Left hindlimb (tissue), 1 donor: ENCODE measurements at regions not wholly inside any gene's neighbourhood (a gene's known extent, or its start where the extent isn't known, plus 50 kb on each side); places are given as distances from the start of the nearest gene placed in this dataset.

Experiments used
- DNase-seq: peaks from one replicate; pipeline ENCODE4 v3.0.0-alpha.2; 2018

- no peak for DNase-seq
Observed at GRCh38 chr17:72414032-72414396, 293.2 kb downstream of the SOX9 start.

- DNase-seq: no peak
Observed at GRCh38 chr17:72414967-72415853, 294.4 kb downstream of the SOX9 start.

DNA sequence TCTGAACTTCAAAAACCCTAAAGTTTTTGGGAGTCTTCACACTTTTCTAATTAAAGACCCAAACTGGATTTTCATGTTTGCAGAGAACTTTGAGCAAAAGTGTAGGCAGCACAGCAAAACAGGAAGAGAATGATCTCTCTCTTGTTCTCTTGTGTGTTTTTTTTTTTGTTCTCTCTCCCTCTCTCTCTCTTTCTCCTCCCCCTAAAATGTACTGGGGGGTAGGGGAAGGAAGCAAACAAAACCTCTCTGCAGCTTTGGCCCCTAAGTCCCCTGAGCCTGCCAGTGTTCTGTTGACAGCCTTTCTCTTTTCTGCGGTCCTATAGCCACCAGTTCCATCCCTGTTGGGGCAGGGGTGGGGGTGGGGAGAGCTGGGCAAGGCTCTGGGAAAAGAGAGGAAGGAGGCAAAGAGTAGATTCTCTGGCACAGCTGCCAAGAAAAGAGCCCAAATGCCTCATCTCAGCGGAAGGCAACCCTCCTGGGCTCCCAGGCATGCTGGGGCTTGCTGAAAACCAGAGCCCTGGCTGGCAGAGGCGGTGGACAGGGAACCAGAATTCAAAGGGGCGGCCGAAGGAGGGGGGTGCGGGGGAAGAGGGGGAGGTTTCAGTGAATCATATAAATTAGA is 295.3 kb downstream of the SOX9 start:
- DNase-seq: no peak

- no peak for DNase-seq
Observed at GRCh38 chr17:72416905-72417304, 296.1 kb downstream of the SOX9 start.

DNA sequence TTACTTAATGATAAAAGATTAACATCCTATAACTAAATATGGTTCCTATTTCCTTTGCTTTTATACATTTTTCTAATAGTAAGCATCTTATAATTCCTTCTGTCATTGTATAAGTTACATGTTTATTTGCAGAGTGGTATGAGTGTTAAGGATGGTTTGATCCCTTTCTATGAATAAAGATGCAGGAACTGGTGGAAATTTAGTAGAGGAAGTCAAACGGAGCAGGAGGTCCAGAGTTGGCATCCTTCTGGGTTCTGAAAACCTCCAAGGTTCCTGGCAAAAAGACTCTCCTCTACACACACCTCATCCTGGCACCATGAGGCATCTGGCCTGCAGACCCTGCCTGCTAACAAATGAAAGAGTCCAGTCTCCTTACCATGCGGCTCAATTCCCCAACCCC is 296.8 kb downstream of the SOX9 start:
- DNase-seq: no peak

DNA sequence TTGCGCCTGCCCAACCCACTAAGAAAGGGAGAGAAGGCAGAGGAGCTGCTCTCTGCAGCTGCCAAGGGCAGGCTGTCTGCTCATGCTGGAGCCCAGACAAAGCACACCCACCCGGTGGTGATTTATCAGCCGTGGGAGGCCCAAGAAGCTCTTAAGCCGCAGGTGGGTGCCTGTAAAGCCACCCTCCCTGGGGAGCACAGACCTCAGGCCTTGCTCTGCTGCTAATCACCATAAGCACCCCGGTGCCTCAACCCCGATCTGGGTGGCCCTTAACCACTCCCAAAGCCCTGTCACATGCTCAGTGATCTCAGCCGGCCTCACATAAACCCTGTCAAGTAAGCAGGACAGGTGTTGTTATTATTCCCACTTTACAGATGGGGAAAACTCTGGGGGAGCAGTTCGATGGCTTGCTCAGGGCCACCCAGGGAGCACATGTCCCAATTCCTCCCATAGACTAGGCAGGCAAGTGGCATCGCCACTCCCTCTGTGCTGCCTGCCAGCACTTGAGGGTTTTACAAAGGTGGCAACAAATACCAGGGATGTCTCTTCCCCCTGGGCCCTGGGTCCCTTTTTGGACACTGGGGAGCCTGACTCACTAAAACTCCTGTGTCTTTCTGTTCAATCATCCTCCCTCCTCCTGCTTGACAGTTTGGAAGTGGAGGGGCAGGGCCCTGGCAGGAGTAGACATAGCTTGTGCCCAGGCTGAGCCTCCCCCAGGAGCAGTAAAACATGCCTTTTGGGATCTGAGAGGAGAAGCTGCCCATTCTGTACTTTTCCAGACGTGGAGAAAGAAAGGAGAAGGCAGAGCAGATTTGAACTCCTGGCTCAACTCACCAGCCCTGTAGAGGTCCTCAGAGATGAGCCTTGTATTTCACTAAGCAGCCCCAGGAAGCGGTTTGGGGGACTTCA is 299.3 kb downstream of the SOX9 start:
- DNase-seq: peak; percentile 17

DNA sequence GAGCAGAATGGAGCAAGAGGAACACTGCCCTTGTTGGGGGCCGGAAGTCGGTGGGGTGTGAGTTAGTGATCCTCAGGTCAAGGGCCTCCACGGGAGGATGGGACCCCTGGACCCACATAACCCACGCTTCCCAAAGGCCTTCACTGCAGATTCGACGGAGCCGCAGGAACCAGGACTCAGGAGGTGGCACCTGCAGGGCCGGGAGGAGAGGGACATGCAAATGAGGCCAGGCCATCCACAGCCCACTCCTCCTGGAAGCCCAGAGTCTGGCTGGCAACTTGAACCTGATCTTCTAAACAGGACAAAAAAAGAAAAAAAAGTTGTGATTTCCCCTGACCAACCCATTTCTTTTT is 299.9 kb downstream of the SOX9 start:
- DNase-seq: peak; percentile 19

DNA sequence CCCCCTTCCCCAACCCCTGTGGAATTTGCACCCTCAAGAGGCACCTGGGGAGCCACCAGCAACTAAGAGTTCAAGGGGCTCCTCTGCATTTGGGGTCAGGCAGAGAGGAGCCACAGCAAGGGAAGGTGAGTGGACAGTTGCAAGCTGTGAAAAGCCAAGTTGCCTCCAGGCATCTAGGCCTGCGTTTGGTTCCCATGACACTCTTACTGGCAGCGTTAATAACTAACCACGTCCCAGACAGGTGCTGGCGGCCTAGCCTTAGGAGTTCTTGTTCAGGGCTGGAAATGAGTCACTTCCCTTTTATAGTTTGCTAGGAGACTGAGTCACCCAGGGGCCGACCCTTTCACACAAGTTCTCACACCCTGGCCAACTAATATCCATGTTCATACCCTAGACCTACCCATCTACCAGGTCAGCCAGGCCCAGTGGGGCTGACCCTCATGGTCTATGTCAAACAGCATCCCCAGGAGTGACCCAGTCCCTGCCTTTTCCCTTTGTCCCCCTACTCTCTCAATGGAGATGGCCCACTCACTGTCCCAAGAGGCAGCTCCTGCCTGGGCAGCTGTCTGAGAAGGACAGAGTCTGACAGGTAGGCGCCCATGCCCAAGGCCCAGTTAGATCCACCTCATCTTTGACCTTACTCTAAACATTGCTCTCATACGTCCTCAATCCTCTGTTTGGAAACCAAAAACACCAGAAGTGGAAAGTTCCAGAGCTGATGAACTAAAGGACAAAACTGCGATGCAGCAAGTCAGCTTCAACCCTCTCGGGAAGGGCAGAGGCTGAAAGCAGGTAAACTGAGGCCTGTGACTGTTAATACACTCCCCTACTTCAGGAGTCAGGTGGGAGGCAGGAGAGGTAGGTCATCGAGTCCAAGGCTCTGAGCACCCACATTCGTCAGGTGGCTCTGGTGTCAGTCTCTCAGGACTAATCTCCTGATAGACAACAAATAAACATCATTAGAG is 300.6 kb downstream of the SOX9 start:
- peak; percentile 33 for DNase-seq

DNA sequence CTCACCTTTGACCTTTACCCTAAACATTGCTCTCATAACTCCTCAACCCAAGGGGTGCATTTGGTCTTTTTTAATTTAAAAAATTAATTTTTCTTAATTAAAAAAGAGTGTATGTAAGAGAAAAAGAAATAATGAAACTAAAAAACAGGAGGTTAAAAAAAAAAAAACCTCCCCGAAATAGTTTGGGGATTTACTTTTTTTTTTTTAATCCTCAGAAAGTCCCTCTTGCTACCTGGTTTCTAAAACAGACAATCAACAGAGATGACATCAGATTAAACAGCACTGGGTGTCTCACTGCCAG is 301.3 kb downstream of the SOX9 start:
- no peak for DNase-seq

GRCh38 chr17:72422505-72423285 is 301.9 kb downstream of the SOX9 start:
- DNase-seq: peak; percentile 56

- DNase-seq: no peak
Observed at GRCh38 chr17:72423286-72423589, 302.4 kb downstream of the SOX9 start.

- peak; percentile 15 for DNase-seq
Observed at GRCh38 chr17:72423718-72424117, 302.9 kb downstream of the SOX9 start.

DNA sequence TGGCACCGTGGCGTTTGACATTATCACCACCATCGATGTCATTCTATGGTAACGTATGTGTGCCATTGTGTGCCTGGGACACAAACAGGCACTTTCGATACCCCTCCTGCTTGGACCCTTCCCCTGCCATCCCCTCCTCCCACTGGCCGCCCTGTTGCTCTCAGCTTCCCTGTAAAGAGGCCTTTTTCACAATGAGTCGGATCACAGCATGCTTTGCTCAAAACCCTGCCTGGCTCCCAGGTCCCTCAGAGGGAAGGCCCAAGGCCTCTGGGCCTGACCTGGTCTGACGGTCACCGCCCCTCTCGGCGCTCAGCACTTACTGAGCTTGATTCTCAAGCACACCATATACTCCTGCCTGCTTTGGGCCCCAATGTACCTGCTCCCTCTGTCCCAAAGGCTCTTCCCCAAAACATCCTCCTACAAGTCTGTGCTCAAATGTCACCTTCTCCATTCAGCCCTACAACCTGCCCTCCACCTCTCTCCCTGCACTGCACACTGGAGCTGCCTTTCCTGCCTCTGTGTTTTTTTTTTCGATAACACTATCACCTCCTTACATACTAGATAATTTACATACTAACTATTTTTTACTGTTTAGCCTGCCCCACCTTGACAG is 303.8 kb downstream of the SOX9 start:
- DNase-seq: peak; percentile 16

DNA sequence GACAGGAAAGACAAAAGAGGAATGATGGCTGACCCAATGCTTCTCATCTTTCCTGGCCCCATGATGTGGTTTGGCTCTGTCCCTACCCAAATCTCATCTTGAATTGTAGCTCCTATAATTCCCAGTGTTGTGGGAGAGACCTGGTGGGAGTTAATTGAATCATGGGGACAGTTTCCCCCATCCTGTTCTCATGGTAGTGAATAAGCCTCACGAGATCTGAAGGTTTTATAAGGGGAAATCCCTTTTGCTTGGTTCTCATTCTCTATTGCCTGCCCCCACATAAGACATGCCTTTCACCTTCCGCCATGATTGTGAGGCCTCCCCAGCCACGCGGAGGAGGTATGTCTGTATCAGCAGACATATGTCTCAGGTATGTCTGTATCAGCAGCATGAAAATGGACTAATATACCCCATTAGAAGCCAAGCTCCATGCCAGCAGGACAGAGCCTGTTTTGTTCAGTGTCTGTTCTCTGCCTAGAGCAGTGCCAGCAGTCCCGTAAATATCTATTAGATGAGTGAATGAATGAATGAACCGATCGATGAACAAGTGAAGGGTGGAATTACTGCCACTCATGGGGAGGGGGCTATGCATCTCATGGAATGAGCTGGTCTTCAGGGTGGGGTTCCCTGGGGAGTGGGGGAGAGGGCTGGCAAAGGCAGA is 304.4 kb downstream of the SOX9 start:
- DNase-seq: no peak

DNA sequence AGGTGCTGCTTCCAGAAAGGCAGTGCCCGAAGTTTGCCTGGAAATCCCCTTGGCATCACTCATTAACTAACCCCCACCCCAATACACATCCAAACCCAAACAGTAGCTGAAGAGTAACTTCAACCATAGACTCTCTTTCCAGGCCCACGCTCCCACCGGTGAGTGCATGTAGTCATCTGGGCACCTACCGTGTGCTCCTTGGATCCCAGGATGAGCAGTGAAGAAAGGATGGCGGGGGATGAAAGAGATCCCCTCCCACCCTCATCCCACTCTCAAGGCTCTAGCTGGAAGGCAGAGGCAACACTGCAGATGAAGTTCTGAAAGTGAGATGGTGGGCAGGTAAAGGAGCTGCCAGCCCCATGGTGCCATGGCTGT is 305.0 kb downstream of the SOX9 start:
- no peak for DNase-seq

- DNase-seq: no peak
Observed at GRCh38 chr17:72426321-72426720, 305.5 kb downstream of the SOX9 start.

DNA sequence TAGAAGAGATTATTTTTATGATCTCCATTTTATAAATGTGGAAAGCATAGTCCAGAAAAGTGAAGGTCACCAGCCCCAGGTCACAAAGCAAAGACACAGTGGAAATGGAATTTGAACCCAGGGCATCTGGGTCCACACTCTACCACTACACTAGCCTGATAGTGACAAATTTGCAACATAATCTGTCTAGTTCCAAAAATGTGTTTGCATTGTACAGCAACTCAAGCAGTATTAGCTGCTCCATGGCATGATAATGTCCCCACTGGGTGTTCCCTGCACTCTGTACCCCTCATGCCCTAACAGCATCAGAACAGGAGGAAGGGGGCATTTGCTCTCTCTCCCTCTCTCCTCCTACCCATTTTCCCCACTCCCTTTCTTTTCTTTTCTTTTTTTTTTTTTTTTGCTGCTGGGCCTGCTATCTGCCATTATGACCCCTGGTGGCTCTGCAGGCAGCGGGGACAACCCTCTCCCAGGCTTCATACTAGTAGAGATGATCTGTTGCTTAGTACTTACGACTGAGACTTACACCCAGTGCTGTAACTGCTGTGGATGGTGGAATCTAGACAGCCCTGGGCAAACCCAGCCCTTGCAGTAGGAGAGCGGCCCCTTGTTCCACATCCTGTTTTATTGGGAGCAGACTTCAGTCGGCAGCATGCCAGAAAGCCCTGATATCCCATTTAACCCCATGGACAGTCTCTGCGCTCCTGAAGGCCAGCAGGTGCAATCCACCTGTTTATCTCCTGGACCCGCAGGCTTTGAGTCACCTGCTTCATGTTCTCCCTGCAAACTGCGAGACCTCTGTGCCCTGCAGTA is 306.3 kb downstream of the SOX9 start:
- no peak for DNase-seq

DNA sequence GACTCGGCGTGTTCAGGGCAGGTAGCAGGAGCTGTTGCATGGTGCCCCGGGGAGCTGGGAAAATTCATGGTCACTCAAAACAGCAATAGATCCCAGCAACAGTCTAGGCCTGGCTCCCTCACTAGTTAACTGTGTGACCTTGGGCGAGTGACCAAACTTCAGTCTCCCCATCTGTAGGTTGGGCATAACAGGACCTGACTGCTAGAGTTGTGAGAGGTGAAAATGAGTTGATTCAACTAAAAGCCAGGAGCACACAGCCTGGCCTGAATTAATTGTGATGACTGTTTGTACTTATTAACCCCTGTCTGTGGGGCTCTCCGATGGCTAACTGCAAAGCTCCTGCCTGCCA is 306.9 kb downstream of the SOX9 start:
- DNase-seq: no peak

DNA sequence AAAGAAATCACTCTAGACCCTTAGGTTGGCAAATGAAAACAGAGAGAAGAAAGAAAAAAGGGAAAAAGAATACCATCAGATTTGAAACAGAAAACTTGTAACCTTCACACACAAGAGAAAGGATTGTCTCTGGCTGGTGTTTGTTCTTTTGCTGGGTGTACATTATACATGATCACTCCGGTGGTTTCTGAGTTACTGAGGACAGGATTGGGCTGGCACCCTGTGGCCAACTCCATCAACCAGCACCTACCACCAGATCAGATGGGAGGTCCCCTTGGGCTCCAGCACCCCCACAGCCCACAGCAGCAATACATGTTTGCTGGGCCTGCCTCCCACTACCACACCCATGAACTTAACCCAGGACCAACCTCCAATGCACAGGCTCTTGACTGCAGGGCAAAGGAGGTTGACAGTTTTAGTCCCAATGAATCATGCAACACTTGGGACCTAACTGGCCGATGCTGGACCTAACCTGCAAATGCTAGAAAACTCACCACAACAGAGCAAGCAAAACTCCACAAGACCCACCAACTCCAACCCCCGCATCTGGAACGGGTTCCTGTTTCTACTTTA is 308.3 kb downstream of the SOX9 start:
- DNase-seq: no peak
